ENCODE measurements at regions not wholly inside any gene's neighbourhood (a gene's known extent, or its start where the extent isn't known, plus 50 kb on each side); places are given as distances from the start of the nearest gene placed in this dataset.

- no peak overlapping the region for H3K27ac ChIP-seq
- H3K79me2 ChIP-seq (ENCODE audit: low read depth), result no peaks in the 10 kb centered on the region
- no peaks in the 10 kb centered on the region for H3K9me3 ChIP-seq (ENCODE audit: insufficient read depth, low read depth)
- ChIA-PET CTCF (no interaction called here), POLR2A (ENCODE audit: unreplicated experiment) (no interaction called here)
- no peaks in the 10 kb centered on the region for H3K27me3 ChIP-seq (ENCODE audit: insufficient read depth, low read depth)
- intact Hi-C loops (cut with micrococcal nuclease; ENCODE audit: unreplicated experiment), result no loop called here
- TF ChIP-seq CTCF (conservative IDR thresholded peaks at IDR 0.05) (no peak), EZH2 (IDR thresholded peaks at IDR 0.05; ENCODE audit: low read depth) (no peak)
- no peaks in the 10 kb centered on the region for H4K20me1 ChIP-seq (ENCODE audit: insufficient read depth)
- H2AFZ ChIP-seq, result no peak overlapping the region
- H3F3A ChIP-seq (ENCODE audit: insufficient read depth, low read depth), result 0 out of 2 replicates have a peak, but pooled peaks cover 3% of the 10 kb centered on the region
- no peak for DNase-seq
- no TSS peak for BruUV-seq (replicated peaks)
- H3K4me1 ChIP-seq (replicated peaks; ENCODE audit: insufficient read depth), result peaks cover 5% of the 10 kb centered on the region; the same call in 1 of the 2 replicates
- no peaks in the 10 kb centered on the region for H3K9me2 ChIP-seq (ENCODE audit: insufficient read depth)
- no peaks in the 10 kb centered on the region for H3K36me3 ChIP-seq (ENCODE audit: low read depth)
- no peak overlapping the region for H3K4me3 ChIP-seq
- no peak overlapping the region for H3K4me2 ChIP-seq
Observed at GRCh38 chr13:76009267-76009890, 373.2 kb downstream of the LMO7 start.

GRCh38 chr13:76004416-76004815 is 368.3 kb downstream of the LMO7 start:
- Histone ChIP-seq H3K9me3 (ENCODE audit: insufficient read depth, low read depth) (no peaks in the 10 kb centered on the region), H3K4me1 (replicated peaks; ENCODE audit: insufficient read depth) (no peaks in the 10 kb centered on the region), H3K36me3 (ENCODE audit: low read depth) (no peaks in the 10 kb centered on the region), H3K79me2 (ENCODE audit: low read depth) (no peaks in the 10 kb centered on the region), H4K20me1 (ENCODE audit: insufficient read depth) (no peaks in the 10 kb centered on the region), H3K27ac (no peak overlapping the region), H3K9me2 (ENCODE audit: insufficient read depth) (no peaks in the 10 kb centered on the region), H3F3A (ENCODE audit: insufficient read depth, low read depth) (no peaks in the 10 kb centered on the region), H3K4me2 (no peak overlapping the region), H3K27me3 (ENCODE audit: insufficient read depth, low read depth) (no peaks in the 10 kb centered on the region), H2AFZ (no peak overlapping the region), H3K4me3 (no peak overlapping the region)
- BruUV-seq (replicated peaks), result no TSS peak
- no peak for TF ChIP-seq CTCF (conservative IDR thresholded peaks at IDR 0.05)
- TF ChIP-seq EZH2 (IDR thresholded peaks at IDR 0.05; ENCODE audit: low read depth), result no peak
- ChIA-PET POLR2A (ENCODE audit: unreplicated experiment) (no interaction called here), CTCF (no interaction called here)
- DNase-seq, result no peak
- intact Hi-C loops (cut with micrococcal nuclease; ENCODE audit: unreplicated experiment), result no loop called here

DNA sequence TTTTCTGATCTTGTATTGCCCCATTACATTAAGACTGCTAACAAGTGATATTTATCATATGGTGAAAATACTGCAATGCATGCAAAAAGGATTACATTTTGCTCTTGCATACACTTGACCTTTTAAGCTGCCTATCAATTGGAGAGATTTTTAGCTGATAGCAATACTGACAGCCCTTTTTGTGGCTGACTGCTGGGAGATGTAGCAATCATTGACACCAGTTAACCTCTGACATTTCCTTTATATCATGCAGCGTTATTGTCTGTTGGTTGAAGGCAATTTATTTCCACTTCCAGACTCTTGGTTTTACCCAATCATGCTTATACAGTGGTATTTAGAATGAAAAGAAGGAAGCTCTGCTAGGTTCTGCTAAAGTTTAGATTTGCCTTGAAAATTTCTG is 364.0 kb downstream of the LMO7 start:
- H2AFZ ChIP-seq, result no peak overlapping the region
- ChIA-PET CTCF (no interaction called here), POLR2A (ENCODE audit: unreplicated experiment) (no interaction called here)
- H3K36me3 ChIP-seq (ENCODE audit: low read depth), result no peaks in the 10 kb centered on the region
- intact Hi-C loops (cut with micrococcal nuclease; ENCODE audit: unreplicated experiment), result no loop called here
- H3K27ac ChIP-seq, result no peak overlapping the region
- no peak for DNase-seq
- no peaks in the 10 kb centered on the region for H3F3A ChIP-seq (ENCODE audit: insufficient read depth, low read depth)
- H4K20me1 ChIP-seq (ENCODE audit: insufficient read depth), result no peaks in the 10 kb centered on the region
- no peak overlapping the region for H3K4me3 ChIP-seq
- no peaks in the 10 kb centered on the region for H3K9me2 ChIP-seq (ENCODE audit: insufficient read depth)
- BruUV-seq (replicated peaks), result no TSS peak
- H3K9me3 ChIP-seq (ENCODE audit: insufficient read depth, low read depth), result no peaks in the 10 kb centered on the region
- no peaks in the 10 kb centered on the region for H3K79me2 ChIP-seq (ENCODE audit: low read depth)
- H3K4me2 ChIP-seq, result no peak overlapping the region
- TF ChIP-seq EZH2 (IDR thresholded peaks at IDR 0.05; ENCODE audit: low read depth) (no peak), CTCF (conservative IDR thresholded peaks at IDR 0.05) (no peak)
- no peaks in the 10 kb centered on the region for H3K27me3 ChIP-seq (ENCODE audit: insufficient read depth, low read depth)
- no peaks in the 10 kb centered on the region for H3K4me1 ChIP-seq (replicated peaks; ENCODE audit: insufficient read depth)
